ENCODE measurements at regions not wholly inside any gene's neighbourhood (a gene's known extent, or its start where the extent isn't known, plus 50 kb on each side); places are given as distances from the start of the nearest gene placed in this dataset.

- intact Hi-C loops (cut with DNase I; ENCODE audit: low total_unique reads), result no loop called here
- Histone ChIP-seq H3K9me3 (no peaks in the 10 kb centered on the region), H3K4me3 (no peak overlapping the region), H3K4me1 (no peaks in the 10 kb centered on the region), H3K27ac (no peak overlapping the region), H3K27me3 (no peaks in the 10 kb centered on the region), H3K36me3 (no peaks in the 10 kb centered on the region)
- DNase-seq, result no peak
- TF ChIP-seq EP300 (IDR thresholded peaks at IDR 0.05), result no peak
- TF ChIP-seq POLR2AphosphoS5 (IDR thresholded peaks at IDR 0.05), result no peak
- TF ChIP-seq CTCF (IDR thresholded peaks at IDR 0.05), result no peak
- no peak for TF ChIP-seq POLR2A (IDR thresholded peaks at IDR 0.05)
- WGBS, 5 donors, result 40 to 80% (median 50%) methylated on average over 1 to 10 of the region's 10 CpGs
Observed at GRCh38 chrX:121231566-121232358, 184.4 kb downstream of the GLUD2 start.

GRCh38 chrX:121236040-121236439, 188.6 kb downstream of the GLUD2 start:
- H3K27me3 ChIP-seq, result no peaks in the 10 kb centered on the region
- H3K36me3 ChIP-seq, result no peaks in the 10 kb centered on the region
- DNase-seq, result no peak
- intact Hi-C loops (cut with DNase I; ENCODE audit: low total_unique reads), result no loop called here
- WGBS, 5 donors, result 57 to 93% (median 78%) methylated on average over 1 of the region's 1 CpG
- H3K4me1 ChIP-seq, result no peaks in the 10 kb centered on the region
- H3K27ac ChIP-seq, result no peak overlapping the region
- TF ChIP-seq POLR2A (IDR thresholded peaks at IDR 0.05), result no peak
- no peaks in the 10 kb centered on the region for H3K9me3 ChIP-seq
- no peak overlapping the region for H3K4me3 ChIP-seq

GRCh38 chrX:121238093-121238492, 190.7 kb downstream of the GLUD2 start:
- TF ChIP-seq POLR2AphosphoS5 (IDR thresholded peaks at IDR 0.05) (no peak), EP300 (IDR thresholded peaks at IDR 0.05) (no peak), CTCF (IDR thresholded peaks at IDR 0.05) (no peak), POLR2A (IDR thresholded peaks at IDR 0.05) (no peak)
- Histone ChIP-seq H3K27ac (no peak overlapping the region), H3K36me3 (no peaks in the 10 kb centered on the region), H3K4me3 (no peak overlapping the region), H3K27me3 (no peaks in the 10 kb centered on the region), H3K4me1 (no peaks in the 10 kb centered on the region), H3K9me3 (no peaks in the 10 kb centered on the region)
- 59 to 100% (median 84%) methylated on average over 1 of the region's 1 CpG for WGBS, 5 donors
- intact Hi-C loops (cut with DNase I; ENCODE audit: low total_unique reads), result no loop called here
- no peak for DNase-seq

GRCh38 chrX:121244511-121244910, 197.1 kb downstream of the GLUD2 start:
- Histone ChIP-seq H3K27ac (no peak overlapping the region), H3K27me3 (no peaks in the 10 kb centered on the region), H3K36me3 (no peaks in the 10 kb centered on the region), H3K4me3 (no peak overlapping the region), H3K4me1 (no peaks in the 10 kb centered on the region), H3K9me3 (no peaks in the 10 kb centered on the region)
- 50 to 61% (median 51%) methylated on average over 1 of the region's 1 CpG for WGBS, 5 donors
- intact Hi-C loops (cut with DNase I; ENCODE audit: low total_unique reads), result no loop called here
- no peak for TF ChIP-seq CTCF (IDR thresholded peaks at IDR 0.05)
- no peak for TF ChIP-seq POLR2AphosphoS5 (IDR thresholded peaks at IDR 0.05)
- no peak for TF ChIP-seq EP300 (IDR thresholded peaks at IDR 0.05)
- TF ChIP-seq POLR2A (IDR thresholded peaks at IDR 0.05), result no peak
- no peak for DNase-seq

- no peak for DNase-seq
- Histone ChIP-seq H3K36me3 (no peaks in the 10 kb centered on the region), H3K27me3 (no peaks in the 10 kb centered on the region), H3K4me3 (no peak overlapping the region), H3K27ac (no peak overlapping the region), H3K9me3 (no peaks in the 10 kb centered on the region), H3K4me1 (no peaks in the 10 kb centered on the region)
- intact Hi-C loops (cut with DNase I; ENCODE audit: low total_unique reads), result no loop called here
- TF ChIP-seq POLR2A (IDR thresholded peaks at IDR 0.05) (no peak), POLR2AphosphoS5 (IDR thresholded peaks at IDR 0.05) (no peak), EP300 (IDR thresholded peaks at IDR 0.05) (no peak), CTCF (IDR thresholded peaks at IDR 0.05) (no peak)
Observed at GRCh38 chrX:121245763-121246162, 198.4 kb downstream of the GLUD2 start.
